ENCODE measurements at regions not wholly inside any gene's neighbourhood (a gene's known extent, or its start where the extent isn't known, plus 50 kb on each side); places are given as distances from the start of the nearest gene placed in this dataset.
"Not testable (repeated sequence)": the region's sequence is repeated elsewhere in the genome, so short reads cannot be mapped to it uniquely, and the experiment has no call there.

DNA sequence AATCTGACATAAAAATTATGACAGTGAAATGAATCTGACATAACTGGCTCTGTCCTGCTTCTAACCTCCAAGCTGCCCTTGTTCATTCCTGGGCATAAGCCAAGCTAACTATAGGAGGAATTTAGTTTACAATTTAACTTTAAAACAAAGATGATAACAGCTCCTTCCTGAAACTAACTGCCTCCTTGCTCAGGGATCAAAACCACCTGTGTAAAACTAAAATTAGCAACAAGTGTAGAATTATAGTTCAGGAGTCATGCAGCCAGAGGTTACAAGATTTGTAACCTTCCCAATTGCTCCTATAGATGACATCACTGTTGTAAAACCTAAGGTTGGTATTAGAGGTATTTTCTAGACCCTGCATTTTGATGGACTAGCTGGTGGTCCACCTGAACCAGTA is 256.4 kb upstream of the POM121L12 start:
- DNase-seq (ENCODE audit: low read depth) = no peak

DNA sequence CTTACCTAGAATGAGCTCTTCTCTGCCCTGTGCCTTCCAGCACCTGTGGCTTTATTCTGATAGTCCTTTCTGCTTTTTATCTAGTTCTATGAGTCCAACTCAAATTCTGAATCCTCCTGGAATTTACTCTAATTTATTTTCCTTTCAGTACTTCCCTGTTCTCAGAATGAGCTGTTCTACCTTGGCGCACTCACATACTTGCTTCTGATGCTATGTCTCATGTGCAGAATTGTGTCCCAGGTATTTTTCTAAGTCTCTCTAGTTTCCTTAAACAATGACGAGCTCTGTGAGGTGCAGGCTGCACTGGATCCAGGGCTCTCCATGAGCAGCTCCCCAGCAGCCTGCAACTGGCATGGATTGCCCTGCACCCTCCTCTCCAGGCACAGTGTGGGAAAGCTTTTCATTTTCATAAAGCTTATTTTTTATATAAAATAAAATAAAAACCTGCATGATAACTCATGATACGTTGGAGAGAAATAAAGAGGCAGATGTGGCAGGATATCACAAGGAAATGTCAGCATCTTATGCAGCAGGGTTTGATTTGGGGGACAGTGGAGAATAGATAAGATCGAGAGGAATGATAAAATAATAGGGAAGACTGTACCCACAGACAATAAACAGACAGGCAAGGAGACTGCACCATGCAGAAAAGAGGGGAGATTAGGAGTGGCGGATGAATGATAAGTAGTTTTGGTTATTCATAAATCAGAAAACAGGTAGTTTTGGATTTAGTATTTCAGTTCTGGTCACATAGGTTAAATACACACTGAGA is 258.2 kb upstream of the POM121L12 start:
- DNase-seq (ENCODE audit: low read depth) = no peak

DNA sequence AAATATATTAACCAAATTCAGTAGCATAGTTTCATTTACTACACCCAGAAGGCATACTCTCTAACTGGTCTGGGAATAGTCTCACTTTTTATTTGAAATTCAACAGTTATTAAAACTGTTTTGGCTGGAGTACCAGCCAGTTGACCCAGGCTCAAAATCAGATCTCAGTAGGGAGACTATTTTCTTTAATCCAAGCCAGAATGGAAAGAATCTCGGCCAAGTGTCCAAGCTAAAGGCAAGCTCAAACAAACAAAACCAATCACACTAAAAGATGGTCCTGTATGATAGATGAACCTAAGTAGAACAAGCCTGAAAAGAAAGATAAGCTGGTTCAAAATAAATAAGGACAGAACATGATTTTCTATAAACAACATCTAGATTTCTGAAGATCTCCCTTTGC is 259.6 kb upstream of the POM121L12 start:
- DNase-seq (ENCODE audit: low read depth) = no peak

DNA sequence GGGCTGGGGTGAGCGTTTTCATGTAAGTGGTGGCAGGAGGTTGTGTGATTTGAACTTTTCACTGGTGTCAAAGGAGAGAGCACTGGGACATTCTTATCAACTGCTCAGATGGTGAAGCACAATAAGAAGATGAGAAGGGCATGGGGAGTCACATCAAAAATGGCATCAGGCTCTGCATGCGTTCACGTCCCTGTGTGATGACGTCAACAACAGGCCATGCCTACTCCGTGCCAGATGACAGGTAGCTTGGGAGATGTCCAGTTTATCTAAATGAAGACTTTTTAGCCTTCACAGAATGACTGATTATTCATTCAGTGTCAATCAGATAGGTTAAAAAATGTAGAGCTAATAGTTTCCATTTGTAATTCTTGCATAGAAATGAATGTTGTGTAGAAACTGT is 264.3 kb upstream of the POM121L12 start:
- no peak for DNase-seq (ENCODE audit: low read depth)

DNA sequence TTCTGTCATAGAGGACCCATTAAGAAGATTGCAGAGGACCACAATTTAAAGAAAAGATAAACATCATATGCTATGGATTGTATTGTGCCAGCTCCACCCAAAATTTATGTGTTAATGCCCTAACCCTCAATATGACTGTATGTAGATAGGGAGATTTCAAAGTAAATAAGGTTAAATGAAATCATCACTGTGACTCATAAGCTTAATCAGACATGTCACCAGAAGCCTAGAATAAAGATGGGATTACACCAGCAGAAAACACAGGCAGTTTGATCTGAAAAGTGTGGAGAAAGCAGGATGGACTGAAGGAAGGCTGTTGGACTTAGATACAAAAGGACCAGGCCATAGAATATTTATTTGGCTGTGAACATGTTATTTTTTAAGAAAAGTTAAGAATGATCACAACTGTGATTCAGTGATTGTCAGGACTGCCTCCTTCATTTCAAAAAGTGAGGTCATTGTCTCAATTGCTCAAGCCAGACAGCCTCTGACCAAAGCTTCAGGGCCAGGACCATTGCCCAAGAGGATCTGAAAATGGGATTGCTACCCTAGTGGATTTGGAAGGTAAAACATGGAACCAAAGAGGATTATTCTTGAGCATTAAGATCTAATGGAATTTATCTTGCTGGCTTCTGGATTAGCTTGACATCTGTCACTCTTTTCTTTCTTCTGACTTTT is 270.8 kb upstream of the POM121L12 start:
- no peak for DNase-seq (ENCODE audit: low read depth)

DNA sequence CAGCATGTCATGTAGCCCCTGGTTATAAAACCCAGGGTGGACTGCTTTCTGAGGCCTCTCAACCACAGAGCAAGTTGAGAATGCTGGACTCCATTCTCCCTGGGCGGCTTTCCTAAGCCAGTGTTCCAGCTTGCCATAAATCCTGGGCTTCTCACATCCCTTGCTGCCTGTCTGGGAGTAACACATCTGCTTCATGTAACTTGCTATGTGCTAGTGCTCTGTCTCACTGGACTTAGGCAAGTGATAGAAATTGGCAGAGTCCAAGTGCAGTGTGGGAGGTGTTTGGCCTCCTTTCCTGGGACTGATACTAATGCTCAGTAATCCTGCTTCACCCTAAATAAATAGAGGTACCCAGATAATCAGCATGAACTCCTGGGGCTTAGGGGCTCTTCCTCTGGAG is 277.1 kb upstream of the POM121L12 start:
- DNase-seq (ENCODE audit: low read depth) = no peak

DNA sequence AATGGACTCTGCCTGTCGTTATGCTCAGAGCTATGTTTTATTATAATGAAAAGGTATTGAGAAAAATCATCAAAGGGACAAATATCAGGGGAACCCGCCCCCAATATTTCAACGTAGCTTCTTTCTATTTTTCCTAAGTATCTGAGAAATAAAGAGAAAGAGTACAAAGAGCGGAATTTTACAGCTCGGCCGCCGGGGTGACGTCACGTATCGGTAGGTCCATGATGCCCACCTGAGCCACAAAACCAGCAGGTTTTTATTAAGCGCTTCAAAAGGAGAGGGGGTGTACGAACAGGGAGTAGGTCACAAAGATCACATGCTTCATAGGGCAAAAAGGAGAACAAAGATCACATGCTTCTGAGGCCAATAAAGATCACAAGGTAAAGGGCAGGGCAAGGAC is 281.6 kb upstream of the POM121L12 start:
- DNase-seq (ENCODE audit: low read depth) = no peak

DNA sequence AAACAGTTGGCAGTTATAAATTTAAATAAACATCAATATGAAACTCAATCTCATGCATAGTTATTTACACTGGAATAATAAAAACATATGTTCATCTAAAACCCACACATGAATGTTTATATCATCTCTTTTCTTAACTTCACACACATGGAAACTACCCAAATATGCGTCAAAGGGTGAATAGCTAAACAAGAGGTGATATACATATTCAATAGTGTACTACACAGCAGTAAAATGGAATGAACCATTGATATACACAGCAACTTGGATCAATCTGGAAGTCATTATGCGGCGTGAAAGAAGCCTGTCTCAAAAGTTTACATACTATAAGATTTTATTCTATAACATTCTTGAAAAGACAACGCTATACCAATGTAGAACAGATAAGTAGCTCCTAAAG is 282.5 kb upstream of the POM121L12 start:
- DNase-seq (ENCODE audit: low read depth) = no peak

DNA sequence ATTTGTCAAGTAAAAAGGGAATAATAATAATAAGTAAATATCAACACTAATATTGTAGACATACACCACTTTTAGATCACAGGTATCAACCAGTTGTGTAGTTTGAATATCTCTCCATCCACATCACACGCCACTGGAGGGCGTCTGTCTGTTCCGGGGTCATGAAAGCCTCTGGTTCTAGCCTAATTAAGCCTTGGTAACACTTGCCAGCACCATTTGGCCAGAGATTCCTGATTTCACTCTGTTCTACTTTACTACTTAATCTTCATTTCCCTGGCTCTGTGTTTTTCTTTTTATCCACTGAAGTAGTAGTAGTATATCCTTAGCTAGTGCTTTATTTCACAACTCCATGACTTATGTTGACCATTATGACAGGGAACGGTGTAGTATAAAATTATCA is 285.6 kb upstream of the POM121L12 start:
- DNase-seq (ENCODE audit: low read depth) = no peak

DNA sequence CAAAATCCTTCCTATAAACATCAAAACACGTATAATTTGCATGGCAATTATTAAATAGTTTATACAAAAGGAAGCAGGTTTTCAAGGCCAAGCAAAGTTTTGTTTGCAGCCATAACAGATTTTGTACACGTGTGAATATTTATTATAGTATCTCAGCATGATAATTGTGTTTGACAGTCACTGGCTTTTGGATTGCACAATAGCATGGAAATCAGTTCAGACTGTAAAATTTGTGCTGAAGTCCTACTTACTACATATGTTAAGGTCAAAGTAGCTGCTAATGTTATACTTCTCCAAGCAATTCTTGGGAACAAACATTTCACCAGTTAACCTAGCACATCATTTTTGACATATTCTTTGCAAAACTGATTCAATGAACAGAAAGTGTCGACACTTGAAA is 287.6 kb upstream of the POM121L12 start:
- DNase-seq (ENCODE audit: low read depth) = no peak

DNA sequence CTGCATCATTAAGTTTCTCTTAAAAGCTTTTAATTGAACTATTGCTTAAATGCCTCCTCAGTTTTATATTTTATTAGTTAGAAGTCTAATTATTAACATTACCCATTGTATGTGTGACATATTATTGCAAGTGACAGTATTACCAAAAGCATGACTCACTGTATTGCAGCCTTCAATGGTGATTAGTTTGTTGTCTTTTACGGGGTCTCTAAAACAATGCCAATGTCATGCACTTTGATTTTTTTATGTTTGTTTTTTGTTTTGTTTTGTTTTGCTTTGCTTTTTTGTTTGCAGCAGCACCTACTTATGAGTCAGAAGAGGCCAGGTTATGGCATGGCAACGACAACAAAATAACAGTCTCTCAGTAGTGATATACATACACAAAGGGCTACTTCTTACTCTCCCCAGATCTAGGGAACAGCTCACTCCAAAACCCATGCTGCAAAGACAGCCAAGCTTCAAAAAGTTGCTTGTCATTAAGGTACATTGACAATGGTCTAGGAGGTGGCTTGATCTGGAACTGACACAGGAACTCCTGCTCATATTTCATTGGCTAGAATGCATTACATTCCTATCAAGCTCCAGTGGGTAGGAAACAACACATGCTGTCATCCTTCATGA is 293.7 kb upstream of the POM121L12 start:
- no peak for DNase-seq (ENCODE audit: low read depth)

DNA sequence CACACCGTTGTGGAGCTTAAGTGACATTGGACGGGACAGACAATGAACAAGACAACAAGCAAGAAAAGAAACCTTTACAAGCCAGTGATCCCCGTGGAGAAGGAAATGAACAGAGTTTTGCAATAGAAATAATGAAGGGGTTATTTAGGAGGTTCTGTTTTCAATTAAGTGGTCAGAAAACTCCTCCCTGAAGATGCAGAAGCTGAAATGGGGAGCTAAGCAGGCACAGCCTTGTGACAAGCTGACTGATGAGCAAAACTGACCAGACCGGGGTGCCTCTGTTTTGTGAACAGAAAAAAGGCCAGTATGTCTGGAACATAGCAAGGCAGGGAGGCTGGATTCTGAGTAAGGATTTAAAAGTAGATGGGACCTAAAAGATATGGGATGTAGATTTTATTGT is 299.8 kb upstream of the POM121L12 start:
- DNase-seq (ENCODE audit: low read depth) = no peak

DNA sequence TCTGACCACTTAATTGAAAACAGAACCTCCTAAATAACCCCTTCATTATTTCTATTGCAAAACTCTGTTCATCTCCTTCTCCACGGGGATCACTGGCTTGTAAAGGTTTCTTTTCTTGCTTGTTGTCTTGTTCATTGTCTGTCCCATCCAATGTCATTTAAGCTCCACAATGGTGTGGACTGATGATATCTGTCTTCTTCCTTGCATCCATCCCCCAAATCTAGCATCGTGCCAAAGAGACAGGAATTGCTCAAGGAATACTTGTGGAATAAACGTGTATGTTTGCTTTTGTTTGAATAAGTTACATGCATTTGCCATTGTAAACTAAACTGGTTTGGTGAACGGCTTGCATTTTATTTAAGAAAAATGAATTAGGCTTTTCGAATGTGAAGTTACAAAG is 306.8 kb upstream of the POM121L12 start:
- DNase-seq (ENCODE audit: low read depth) = not testable (repeated sequence)

DNA sequence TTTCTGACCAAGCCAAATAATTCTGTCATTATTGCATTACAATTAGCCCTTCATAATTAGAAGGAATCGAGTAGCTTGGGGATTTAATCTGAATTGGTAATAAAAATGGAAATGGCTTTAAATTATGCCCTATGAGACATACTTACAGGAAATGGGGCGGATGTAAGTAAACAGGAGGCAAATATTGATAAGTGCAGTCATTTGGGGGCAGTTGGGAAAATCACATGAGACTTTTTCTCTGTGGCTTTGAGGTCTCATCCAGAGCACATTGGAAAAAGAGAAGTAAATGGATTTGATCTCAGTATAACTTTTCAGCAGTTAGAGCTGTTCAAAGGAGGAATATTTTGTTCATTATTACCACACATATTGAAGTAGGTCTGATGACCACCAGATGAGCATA is 307.8 kb upstream of the POM121L12 start:
- DNase-seq (ENCODE audit: low read depth) = no peak

DNA sequence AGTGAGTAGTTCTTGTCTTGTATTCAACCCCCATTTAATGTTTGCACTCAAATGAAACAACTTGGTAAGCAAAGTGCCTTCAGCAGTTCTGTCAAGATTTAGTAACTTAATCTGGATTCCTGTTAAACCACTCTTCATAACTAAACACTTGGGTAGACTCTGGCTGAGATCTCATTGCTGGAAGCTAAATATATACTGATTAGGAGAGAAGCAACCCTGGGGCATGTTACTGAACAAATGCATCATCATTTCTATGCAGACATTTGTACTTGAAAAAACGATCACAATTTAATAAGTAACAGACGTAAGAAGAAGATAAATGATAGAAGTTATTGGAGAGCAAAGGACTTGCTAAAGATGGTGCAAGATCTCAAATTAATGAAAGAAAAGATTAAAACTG is 308.4 kb upstream of the POM121L12 start:
- no peak for DNase-seq (ENCODE audit: low read depth)

DNA sequence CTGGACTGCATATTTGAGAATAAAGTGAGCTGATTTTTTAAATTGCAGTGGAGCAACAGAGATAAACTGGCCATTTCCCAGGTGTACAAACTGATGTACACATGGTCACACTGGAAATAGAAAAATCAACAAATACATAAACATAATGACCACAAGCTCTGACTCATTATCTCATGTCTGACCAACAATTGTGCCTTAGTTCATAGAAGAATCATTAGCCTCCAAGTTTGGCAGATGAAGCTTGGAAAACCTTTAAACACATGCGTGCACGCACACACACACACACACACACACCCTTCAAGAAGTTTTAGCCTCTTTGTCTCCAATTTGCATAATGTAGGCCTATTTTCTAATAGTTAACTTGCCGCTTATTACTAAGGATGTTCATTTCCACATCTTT is 308.9 kb upstream of the POM121L12 start:
- DNase-seq (ENCODE audit: low read depth) = no peak

DNA sequence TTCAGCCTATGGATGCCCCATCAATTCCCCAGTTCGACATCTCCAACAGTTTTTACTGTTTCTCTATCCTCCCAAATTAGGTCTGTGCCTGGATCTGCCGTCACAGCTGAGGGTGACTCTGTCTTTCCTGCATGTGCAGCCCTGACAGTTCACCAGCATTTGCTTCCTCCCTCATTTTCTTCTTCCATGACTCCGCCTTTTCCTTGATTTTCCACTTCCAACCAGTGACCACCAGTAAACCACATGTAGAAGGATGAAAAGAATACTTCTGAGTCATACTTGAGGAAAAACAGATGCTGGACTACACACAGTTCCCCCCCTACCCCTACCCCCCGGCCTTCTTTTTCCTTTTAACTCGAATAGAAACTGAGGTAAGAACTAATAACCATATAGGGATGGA is 311.8 kb upstream of the POM121L12 start:
- no peak for DNase-seq (ENCODE audit: low read depth)

DNA sequence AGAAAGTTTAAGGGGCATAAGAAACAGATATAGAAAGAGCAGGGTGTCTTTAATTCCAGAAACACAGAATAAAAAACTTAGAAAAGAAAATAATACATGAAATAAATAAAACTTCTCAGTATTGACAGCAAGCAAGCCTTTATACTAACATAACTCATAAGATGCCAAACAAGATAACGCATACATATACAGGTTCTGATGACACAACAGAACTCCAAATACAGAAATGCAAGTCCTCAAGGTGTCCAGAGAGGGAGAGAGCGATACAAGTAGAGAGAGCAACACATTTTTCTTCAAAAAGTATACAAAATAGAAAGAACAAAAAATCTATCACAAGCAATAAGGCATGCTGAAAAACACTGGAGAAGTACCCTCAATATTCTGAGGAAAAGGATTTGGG is 314.6 kb upstream of the POM121L12 start:
- no peak for DNase-seq (ENCODE audit: low read depth)

DNA sequence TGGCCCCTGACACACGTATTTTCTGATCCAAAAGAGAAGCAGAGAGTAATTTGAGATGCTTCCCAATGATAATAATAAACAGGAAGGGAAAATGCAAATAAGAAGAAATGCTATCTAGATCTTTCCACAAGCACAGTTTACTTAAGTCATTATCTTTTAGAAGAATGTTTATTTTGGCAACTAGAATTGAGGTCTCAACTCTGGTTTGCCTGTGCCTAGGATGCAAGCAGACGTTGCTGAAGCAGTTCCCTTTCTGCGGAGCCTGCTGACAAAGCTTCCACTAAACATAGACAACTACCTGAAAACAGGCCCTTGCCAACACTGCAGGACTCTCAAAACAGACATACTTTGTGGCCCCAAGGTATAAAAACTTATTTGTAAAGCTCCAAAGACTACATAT is 315.8 kb upstream of the POM121L12 start:
- DNase-seq (ENCODE audit: low read depth) = no peak

DNA sequence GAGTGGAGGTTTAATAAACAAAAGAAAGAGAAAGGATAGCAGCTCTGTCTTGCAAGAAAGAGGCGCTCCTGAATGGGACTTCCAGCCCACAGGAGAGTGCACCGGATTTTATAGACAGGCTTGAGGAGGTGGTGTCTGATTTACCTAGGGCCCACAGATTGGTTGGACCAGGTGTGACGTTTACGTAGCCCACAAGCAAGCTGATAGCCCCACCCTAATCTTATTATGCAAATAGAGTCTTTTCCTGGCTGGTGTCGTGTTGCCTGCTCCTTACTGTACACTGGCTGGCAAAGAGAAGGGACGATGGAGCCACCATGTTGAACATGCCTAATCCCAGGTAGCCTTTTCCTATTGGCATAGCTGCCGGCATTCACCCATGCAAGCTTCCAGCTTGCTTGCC is 319.7 kb upstream of the POM121L12 start:
- DNase-seq (ENCODE audit: low read depth) = no peak

DNA sequence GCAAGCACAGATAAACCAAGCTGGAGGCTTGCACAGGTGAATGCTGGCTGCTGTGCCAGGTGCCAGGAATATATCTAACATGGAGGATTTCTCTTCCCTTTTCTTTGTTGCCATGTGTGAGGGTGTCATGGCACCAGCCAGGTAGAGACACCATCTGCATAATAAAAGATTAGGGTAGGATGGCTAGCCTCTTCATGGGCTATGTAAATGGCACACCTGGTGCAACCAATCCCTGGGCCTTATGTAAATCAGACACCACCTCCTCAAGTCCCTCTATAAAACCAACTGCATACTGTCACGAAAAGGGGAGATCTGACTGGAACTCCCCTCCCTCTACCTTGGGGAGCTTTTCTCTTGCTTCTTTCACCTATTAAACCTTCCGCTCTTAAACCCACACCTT is 322.5 kb upstream of the POM121L12 start:
- no peak for DNase-seq (ENCODE audit: low read depth)

DNA sequence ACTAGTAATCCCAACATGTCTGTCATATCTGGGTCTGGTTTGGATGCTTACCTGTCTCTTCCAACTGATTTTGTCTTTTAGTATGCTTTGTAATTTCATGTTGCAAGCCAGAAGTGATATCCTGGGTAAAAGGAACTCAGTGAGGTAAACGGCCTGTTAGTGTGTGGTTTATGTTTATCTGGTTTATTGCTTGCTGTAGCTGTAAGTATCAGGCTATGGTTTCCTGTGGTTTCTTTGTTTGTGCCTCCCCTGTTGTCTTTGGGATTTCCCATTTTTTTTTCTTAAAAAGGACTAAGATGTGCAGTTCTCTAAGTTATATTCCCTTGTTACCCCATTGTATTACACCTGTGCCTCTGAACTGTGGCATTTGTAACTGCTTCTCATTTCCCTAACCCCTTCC is 323.5 kb upstream of the POM121L12 start:
- no peak for DNase-seq (ENCODE audit: low read depth)

DNA sequence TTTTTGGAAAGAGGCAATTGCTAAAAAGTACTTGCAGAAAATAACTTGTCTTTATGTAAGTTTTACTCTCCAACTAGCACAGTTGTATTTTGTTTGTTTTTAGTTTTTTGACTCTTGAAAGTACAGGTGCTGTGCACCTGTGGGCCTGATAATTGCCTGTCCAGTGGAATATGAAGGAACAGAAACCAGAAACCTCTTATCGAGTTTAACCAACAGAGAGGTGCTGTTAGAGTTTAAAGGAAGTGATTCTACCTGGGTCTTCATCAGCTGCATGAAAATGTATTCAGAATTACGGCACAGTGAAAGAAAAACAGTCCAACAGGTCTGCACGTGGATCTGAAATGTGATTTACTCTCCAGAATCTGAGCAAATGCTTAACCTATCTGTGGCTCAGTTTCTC is 326.6 kb upstream of the POM121L12 start:
- DNase-seq (ENCODE audit: low read depth) = no peak
